ENCODE measurements at regions not wholly inside any gene's neighbourhood (a gene's known extent, or its start where the extent isn't known, plus 50 kb on each side); places are given as distances from the start of the nearest gene placed in this dataset.
A peak's percentile ranks its signal among the peaks of the same experiment; 100 is the strongest.

DNA sequence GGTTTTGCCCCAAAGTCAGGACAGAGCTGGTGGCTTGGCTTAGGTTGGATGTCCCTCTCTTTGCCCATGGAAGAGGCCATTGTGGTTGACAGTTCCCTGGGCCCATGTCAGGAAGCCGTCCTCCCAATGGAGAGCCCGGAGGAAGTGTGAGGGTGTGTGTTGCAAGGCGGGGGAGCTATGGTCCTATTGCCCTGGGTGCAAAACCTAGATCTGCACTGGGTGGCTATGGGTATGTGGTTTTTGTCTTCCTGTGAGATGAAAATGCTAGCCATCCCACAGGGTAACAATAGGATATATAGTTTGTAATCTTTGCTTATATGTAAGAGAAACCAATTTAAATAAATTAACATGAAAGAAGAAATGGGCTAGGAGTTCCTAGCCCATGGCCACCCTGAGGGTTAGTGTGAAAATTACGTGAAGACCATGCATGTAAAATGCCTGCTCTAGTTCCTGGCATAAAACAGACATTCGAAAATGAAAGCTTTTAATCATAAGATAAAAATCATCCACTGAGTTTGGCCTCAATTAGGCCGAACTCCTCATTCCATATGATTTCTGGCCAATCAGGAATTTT is 189.2 kb downstream of the PLPP4 start:
- TF ChIP-seq GATA3 (IDR thresholded peaks at IDR 0.05; ENCODE audit: low read depth, low read length) (no peak), GATA2 (IDR thresholded peaks at IDR 0.05; ENCODE audit: low read depth, low read length) (peak; percentile 37)

Data from SH-SY5Y (cell line).